Vagina (tissue), 2 donors: ENCODE measurements at regions not wholly inside any gene's neighbourhood (a gene's known extent, or its start where the extent isn't known, plus 50 kb on each side); places are given as distances from the start of the nearest gene placed in this dataset.

Source experiments
- POLR2A ChIP-seq, 2 donors: fragments of 450-650 bp; IDR thresholded peaks; one replicate each; pipeline ENCODE4 v1.6.1; 2017; ENCODE audit warnings: antibody characterized with exemption in 2 of 2, mild to moderate bottlenecking in 2 of 2, moderate library complexity in 2 of 2
- POLR2AphosphoS5 ChIP-seq, 2 donors: sonication (generic); formaldehyde crosslinking; IDR thresholded peaks; one replicate each; pipeline ENCODE4 v1.9.0; 2017; ENCODE audit warnings: antibody characterized with exemption in 2 of 2, mild to moderate bottlenecking in 2 of 2, low read depth in 1 of 2; ENCODE audit not compliant: insufficient read depth in 1 of 2
- TF ChIP-seq, protein P1 (sequence below), 3 experiments: fragments of 450-650 bp in 2 of 3; fragments of 200-600 bp in 1 of 3; sonication (generic) in 1 of 3; IDR thresholded peaks; one replicate each; pipeline ENCODE4 v1.5.1; 2017 to 2019; ENCODE audit warnings: antibody characterized with exemption in 3 of 3, mild to moderate bottlenecking in 2 of 3, moderate library complexity in 2 of 3

DNA sequence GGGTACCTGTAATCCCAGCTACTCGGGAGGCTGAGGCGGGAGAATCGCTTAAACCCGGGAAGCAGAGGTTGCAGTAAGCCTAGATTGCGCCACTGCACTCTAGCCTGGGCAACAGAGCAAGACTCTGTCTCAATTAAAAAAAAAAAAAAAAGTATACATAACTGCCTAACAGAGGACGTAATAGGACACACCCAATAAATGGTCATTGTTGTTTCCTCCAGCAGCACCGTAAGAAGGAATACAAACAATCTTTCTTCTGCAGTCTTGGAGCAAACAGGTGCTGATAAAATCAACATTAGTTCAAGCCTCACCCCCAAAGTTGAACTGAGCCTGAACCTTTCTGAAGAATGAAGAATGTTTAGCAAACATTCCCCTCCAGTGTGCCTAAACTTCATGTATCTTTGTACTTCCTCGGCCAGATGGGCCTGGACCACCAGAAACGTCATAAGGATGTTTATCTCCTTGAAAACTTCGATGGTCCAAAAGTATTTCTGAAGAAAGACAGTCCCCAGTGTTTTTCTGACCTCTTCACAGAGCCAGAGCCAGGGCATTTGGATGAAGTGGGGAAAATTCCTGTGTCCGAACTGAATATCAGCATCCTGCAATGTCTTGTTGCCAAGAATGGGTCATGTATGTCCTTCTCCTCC, 136.8 kb upstream of the F3 start:
- TF ChIP-seq, protein P1, sequence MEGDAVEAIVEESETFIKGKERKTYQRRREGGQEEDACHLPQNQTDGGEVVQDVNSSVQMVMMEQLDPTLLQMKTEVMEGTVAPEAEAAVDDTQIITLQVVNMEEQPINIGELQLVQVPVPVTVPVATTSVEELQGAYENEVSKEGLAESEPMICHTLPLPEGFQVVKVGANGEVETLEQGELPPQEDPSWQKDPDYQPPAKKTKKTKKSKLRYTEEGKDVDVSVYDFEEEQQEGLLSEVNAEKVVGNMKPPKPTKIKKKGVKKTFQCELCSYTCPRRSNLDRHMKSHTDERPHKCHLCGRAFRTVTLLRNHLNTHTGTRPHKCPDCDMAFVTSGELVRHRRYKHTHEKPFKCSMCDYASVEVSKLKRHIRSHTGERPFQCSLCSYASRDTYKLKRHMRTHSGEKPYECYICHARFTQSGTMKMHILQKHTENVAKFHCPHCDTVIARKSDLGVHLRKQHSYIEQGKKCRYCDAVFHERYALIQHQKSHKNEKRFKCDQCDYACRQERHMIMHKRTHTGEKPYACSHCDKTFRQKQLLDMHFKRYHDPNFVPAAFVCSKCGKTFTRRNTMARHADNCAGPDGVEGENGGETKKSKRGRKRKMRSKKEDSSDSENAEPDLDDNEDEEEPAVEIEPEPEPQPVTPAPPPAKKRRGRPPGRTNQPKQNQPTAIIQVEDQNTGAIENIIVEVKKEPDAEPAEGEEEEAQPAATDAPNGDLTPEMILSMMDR (IDR thresholded peaks at IDR 0.05) = no peak
- TF ChIP-seq POLR2A (IDR thresholded peaks at IDR 0.05) = no peak
- no peak for TF ChIP-seq POLR2AphosphoS5 (IDR thresholded peaks at IDR 0.05; ENCODE audit: insufficient read depth in 1 of 2, low read depth in 1 of 2)
